ENCODE measurements at regions not wholly inside any gene's neighbourhood (a gene's known extent, or its start where the extent isn't known, plus 50 kb on each side); places are given as distances from the start of the nearest gene placed in this dataset.

DNA sequence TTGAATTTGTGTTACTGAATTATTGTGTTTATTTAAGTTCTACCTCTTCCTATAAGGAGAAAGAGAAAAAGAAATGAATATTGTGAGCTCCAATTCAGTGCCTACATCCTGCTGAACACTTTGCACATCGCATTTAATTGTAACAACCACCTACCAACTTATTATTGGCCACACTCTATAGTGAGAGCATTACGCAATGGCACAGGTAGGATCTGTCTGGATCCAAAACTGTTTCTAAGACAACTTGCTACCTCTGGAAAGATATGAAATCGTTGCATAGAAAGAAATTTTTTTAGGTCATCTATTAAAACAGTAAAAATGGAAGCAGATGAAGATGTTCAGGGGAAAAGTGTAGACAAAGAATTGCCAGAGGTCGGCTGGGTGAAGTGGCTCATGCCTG, 227.2 kb upstream of the SNX2 start:
- Mint-ChIP-seq H3K4me3 (no peak overlapping the region), H3K36me3 (ENCODE audit: low read depth) (no peaks in the 10 kb centered on the region), H3K27me3 (ENCODE audit: insufficient read depth) (no peaks in the 10 kb centered on the region), H3K27ac (no peak overlapping the region), H3K9me3 (no peaks in the 10 kb centered on the region), H3K4me1 (ENCODE audit: low read depth) (no peaks in the 10 kb centered on the region)
- TF ChIP-seq, protein P1, sequence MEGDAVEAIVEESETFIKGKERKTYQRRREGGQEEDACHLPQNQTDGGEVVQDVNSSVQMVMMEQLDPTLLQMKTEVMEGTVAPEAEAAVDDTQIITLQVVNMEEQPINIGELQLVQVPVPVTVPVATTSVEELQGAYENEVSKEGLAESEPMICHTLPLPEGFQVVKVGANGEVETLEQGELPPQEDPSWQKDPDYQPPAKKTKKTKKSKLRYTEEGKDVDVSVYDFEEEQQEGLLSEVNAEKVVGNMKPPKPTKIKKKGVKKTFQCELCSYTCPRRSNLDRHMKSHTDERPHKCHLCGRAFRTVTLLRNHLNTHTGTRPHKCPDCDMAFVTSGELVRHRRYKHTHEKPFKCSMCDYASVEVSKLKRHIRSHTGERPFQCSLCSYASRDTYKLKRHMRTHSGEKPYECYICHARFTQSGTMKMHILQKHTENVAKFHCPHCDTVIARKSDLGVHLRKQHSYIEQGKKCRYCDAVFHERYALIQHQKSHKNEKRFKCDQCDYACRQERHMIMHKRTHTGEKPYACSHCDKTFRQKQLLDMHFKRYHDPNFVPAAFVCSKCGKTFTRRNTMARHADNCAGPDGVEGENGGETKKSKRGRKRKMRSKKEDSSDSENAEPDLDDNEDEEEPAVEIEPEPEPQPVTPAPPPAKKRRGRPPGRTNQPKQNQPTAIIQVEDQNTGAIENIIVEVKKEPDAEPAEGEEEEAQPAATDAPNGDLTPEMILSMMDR (IDR thresholded peaks at IDR 0.05): no peak
- DNase-seq: no peak

DNA sequence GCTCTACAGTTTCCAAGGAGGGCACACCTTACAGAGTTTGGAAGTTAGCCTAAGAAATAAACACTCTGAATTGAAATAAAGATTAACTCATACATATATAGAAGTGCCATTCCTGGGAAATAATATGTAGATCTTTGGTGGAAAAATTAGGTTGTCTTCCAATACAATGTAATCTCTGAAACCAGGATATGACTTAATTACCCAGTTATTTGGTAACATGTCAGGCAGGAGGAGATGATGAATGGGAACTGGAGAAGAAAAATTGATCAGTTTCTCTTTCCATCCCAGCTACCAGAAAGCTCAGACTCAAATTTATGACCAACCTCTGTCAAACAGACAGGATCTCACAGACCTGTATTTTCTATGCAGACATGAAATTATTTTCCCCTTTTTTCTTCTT, 215.2 kb upstream of the SNX2 start:
- Mint-ChIP-seq H3K9me3 (no peaks in the 10 kb centered on the region), H3K4me3 (no peak overlapping the region), H3K27ac (no peak overlapping the region), H3K4me1 (ENCODE audit: low read depth) (no peaks in the 10 kb centered on the region), H3K27me3 (ENCODE audit: insufficient read depth) (peaks cover 2% of the 10 kb centered on the region; the same call in 1 of the 2 replicates), H3K36me3 (ENCODE audit: low read depth) (no peaks in the 10 kb centered on the region)
- TF ChIP-seq, protein P1 (IDR thresholded peaks at IDR 0.05): no peak
- DNase-seq: no peak

DNA sequence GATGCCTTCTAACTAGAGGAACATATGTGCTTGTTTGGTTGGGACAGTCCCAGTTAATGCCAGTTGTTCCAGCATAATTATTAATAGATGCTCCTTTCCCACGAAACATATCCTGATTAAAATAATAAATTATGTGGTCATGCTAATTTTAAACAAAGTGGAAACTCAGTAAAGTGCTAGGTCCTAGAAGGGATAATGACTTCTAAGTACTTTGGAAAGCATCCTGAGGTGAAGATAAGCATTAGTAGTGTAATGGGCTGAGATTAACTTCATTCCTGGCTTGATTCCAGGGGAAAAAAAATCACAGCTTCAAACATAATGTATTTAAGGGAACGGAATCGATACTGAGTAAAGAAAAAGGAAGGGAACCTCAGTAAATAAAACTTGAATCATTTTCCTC, 213.7 kb upstream of the SNX2 start:
- Mint-ChIP-seq H3K36me3 (ENCODE audit: low read depth) (no peaks in the 10 kb centered on the region), H3K27me3 (ENCODE audit: insufficient read depth) (peaks cover 2% of the 10 kb centered on the region; the same call in 1 of the 2 replicates), H3K9me3 (no peaks in the 10 kb centered on the region), H3K27ac (no peak overlapping the region), H3K4me3 (no peak overlapping the region), H3K4me1 (ENCODE audit: low read depth) (no peaks in the 10 kb centered on the region)
- TF ChIP-seq, protein P1 (IDR thresholded peaks at IDR 0.05): no peak
- no peak for DNase-seq

DNA sequence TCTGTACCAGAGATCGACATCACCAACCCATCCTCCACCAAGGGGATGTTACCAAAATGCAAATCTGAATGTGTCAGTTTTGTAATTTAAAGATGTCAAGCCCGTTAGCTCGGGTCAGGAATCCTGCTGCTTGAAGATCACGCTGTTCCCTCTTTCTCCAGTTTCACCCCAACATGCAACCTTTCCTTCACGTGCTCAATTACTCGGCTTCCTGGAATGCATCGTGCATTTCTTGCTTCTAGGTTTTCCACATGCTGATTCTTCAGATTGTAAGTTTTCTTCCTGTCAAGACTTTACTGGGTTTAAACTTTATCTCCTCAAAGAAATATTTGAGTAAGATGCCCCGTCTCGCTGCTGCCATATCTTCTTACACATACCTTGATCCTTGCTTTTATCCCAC, 209.5 kb upstream of the SNX2 start:
- H3K27ac Mint-ChIP-seq: no peak overlapping the region
- H3K27me3 Mint-ChIP-seq (ENCODE audit: insufficient read depth): peaks cover 5% of the 10 kb centered on the region; the same call in 1 of the 2 replicates
- TF ChIP-seq, protein P1 (IDR thresholded peaks at IDR 0.05): no peak
- no peaks in the 10 kb centered on the region for H3K4me1 Mint-ChIP-seq (ENCODE audit: low read depth)
- no peaks in the 10 kb centered on the region for H3K9me3 Mint-ChIP-seq
- DNase-seq: no peak
- H3K4me3 Mint-ChIP-seq: no peak overlapping the region
- H3K36me3 Mint-ChIP-seq (ENCODE audit: low read depth): no peaks in the 10 kb centered on the region

GRCh38 chr5:122576256-122577016, 198.4 kb upstream of the SNX2 start:
- Mint-ChIP-seq H3K4me1 (ENCODE audit: low read depth) (no peaks in the 10 kb centered on the region), H3K27me3 (ENCODE audit: insufficient read depth) (peaks cover 2% of the 10 kb centered on the region; the same call in 1 of the 2 replicates), H3K9me3 (no peaks in the 10 kb centered on the region), H3K27ac (no peak overlapping the region), H3K36me3 (ENCODE audit: low read depth) (no peaks in the 10 kb centered on the region), H3K4me3 (no peak overlapping the region)
- TF ChIP-seq, protein P1 (IDR thresholded peaks at IDR 0.05): no peak
- no peak for DNase-seq

Measured in HFFc6 (cell line).